ENCODE measurements at regions not wholly inside any gene's neighbourhood (a gene's known extent, or its start where the extent isn't known, plus 50 kb on each side); places are given as distances from the start of the nearest gene placed in this dataset.

GRCh38 chr7:109391240-109391639 lies 821.6 kb downstream of the DNAJB9 start:
- ATAC-seq (no peak), DNase-seq (no peak)
- Mint-ChIP-seq H3K4me3 (no peak overlapping the region), H3K4me1 (ENCODE audit: low read depth) (no peaks in the 10 kb centered on the region), H3K9me3 (no peaks in the 10 kb centered on the region), H3K27ac (no peak overlapping the region), H3K27me3 (no peaks in the 10 kb centered on the region), H3K36me3 (ENCODE audit: low read depth) (no peaks in the 10 kb centered on the region)
- TF ChIP-seq CTCF (IDR thresholded peaks at IDR 0.05): no peak
- ChIA-PET CTCF (no interaction called here), POLR2A (no interaction called here)
- intact Hi-C loops (cut with micrococcal nuclease): no loop called here

- Mint-ChIP-seq H3K4me1 (ENCODE audit: low read depth) (no peaks in the 10 kb centered on the region), H3K27ac (no peak overlapping the region), H3K4me3 (no peak overlapping the region), H3K36me3 (ENCODE audit: low read depth) (no peaks in the 10 kb centered on the region), H3K9me3 (no peaks in the 10 kb centered on the region), H3K27me3 (no peaks in the 10 kb centered on the region)
- ChIA-PET POLR2A (no interaction called here), CTCF (no interaction called here)
- intact Hi-C loops (cut with micrococcal nuclease): no loop called here
- TF ChIP-seq CTCF (IDR thresholded peaks at IDR 0.05): no peak
- no peak for ATAC-seq
- DNase-seq: no peak
Observed at GRCh38 chr7:109402107-109402506, 832.4 kb downstream of the DNAJB9 start.

DNA sequence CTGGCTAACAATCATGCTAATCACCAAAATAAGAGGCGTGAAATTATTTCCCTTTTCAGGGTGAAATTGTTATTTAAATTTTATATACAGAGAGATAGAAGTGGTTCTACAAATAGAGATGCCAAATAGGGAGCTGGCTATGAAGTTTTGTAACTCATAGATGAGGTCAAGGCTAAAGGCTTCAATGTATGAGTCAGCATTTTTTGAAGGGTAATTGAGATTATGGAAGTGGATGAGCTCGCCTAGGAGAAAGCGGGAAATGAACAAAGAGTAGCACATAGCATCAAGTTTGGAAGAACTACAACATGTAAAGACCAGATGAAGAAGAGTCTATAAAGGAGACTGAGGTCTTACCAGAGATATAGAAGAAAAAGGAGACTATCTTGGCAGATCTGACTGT lies 838.1 kb downstream of the DNAJB9 start:
- Mint-ChIP-seq H3K9me3 (no peaks in the 10 kb centered on the region), H3K27ac (no peak overlapping the region), H3K36me3 (ENCODE audit: low read depth) (no peaks in the 10 kb centered on the region), H3K4me3 (no peak overlapping the region), H3K4me1 (ENCODE audit: low read depth) (no peaks in the 10 kb centered on the region), H3K27me3 (no peaks in the 10 kb centered on the region)
- intact Hi-C loops (cut with micrococcal nuclease): no loop called here
- no peak for TF ChIP-seq CTCF (IDR thresholded peaks at IDR 0.05)
- DNase-seq: no peak
- ChIA-PET POLR2A (no interaction called here), CTCF (no interaction called here)
- no peak for ATAC-seq

GRCh38 chr7:109437957-109438356 lies 868.3 kb downstream of the DNAJB9 start:
- no peak overlapping the region for H3K27ac Mint-ChIP-seq
- no peak overlapping the region for H3K4me3 Mint-ChIP-seq
- no peak for TF ChIP-seq CTCF (IDR thresholded peaks at IDR 0.05)
- no peaks in the 10 kb centered on the region for H3K27me3 Mint-ChIP-seq
- ATAC-seq (no peak), DNase-seq (no peak)
- intact Hi-C loops (cut with micrococcal nuclease): no loop called here
- no peaks in the 10 kb centered on the region for H3K4me1 Mint-ChIP-seq (ENCODE audit: low read depth)
- ChIA-PET POLR2A (no interaction called here), CTCF (no interaction called here)
- peaks cover 4% of the 10 kb centered on the region for H3K9me3 Mint-ChIP-seq
- no peaks in the 10 kb centered on the region for H3K36me3 Mint-ChIP-seq (ENCODE audit: low read depth)

- ChIA-PET CTCF (no interaction called here), POLR2A (no interaction called here)
- DNase-seq (no peak), ATAC-seq (no peak)
- H3K4me3 Mint-ChIP-seq: no peak overlapping the region
- H3K36me3 Mint-ChIP-seq (ENCODE audit: low read depth): no peaks in the 10 kb centered on the region
- peaks cover 6% of the 10 kb centered on the region for H3K9me3 Mint-ChIP-seq
- H3K27ac Mint-ChIP-seq: no peak overlapping the region
- H3K4me1 Mint-ChIP-seq (ENCODE audit: low read depth): no peaks in the 10 kb centered on the region
- H3K27me3 Mint-ChIP-seq: no peaks in the 10 kb centered on the region
- TF ChIP-seq CTCF (IDR thresholded peaks at IDR 0.05): no peak
- intact Hi-C loops (cut with micrococcal nuclease): no loop called here
Observed at GRCh38 chr7:109449760-109450159, 880.1 kb downstream of the DNAJB9 start.

Data from activated CD8-positive, alpha-beta T cell treated with anti-CD3 and anti-CD28 coated beads for 36 hours (primary cell).